ENCODE measurements at regions not wholly inside any gene's neighbourhood (a gene's known extent, or its start where the extent isn't known, plus 50 kb on each side); places are given as distances from the start of the nearest gene placed in this dataset.

- Histone ChIP-seq H3K27ac (no peak overlapping the region), H3K4me1 (no peaks in the 10 kb centered on the region), H3K9me3 (no peaks in the 10 kb centered on the region), H3K27me3 (no peaks in the 10 kb centered on the region), H3K36me3 (no peaks in the 10 kb centered on the region), H3K4me3 (no peak overlapping the region)
- no peak for DNase-seq
- intact Hi-C loops (cut with DNase I) = no loop called here
- no peak for ATAC-seq
- no peak for TF ChIP-seq POLR2A (IDR thresholded peaks at IDR 0.05)
- TF ChIP-seq, protein P1, sequence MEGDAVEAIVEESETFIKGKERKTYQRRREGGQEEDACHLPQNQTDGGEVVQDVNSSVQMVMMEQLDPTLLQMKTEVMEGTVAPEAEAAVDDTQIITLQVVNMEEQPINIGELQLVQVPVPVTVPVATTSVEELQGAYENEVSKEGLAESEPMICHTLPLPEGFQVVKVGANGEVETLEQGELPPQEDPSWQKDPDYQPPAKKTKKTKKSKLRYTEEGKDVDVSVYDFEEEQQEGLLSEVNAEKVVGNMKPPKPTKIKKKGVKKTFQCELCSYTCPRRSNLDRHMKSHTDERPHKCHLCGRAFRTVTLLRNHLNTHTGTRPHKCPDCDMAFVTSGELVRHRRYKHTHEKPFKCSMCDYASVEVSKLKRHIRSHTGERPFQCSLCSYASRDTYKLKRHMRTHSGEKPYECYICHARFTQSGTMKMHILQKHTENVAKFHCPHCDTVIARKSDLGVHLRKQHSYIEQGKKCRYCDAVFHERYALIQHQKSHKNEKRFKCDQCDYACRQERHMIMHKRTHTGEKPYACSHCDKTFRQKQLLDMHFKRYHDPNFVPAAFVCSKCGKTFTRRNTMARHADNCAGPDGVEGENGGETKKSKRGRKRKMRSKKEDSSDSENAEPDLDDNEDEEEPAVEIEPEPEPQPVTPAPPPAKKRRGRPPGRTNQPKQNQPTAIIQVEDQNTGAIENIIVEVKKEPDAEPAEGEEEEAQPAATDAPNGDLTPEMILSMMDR (IDR thresholded peaks at IDR 0.05) = no peak
- 78% methylated on average over 4 of the region's 4 CpGs for WGBS (ENCODE audit: insufficient coverage, low coverage, low lambda C conversion rate, missing lambda C conversion rate)
These were observed 592.5 kb downstream of the PPARGC1A start for GRCh38 chr4:23297327-23297726.

DNA sequence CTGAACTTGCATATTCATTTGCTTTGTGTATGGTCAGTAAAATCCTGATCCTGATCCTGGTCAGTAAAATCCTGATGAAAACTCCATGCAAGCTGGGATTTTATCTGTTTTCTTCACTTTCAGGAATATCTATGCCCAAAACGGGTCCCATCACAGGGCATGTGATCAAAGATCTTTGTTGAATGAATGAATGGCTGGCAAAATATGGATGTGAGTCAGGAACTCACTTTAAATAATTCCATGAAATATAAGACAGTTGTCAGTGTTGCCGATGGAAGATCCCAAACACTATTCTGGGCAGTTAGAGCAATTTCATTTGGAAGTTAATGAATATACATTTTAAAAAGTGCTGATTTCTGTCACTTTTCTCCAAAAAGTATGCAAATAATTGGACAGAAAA, 598.4 kb downstream of the GBA3 start:
- intact Hi-C loops (cut with DNase I) = no loop called here
- Histone ChIP-seq H3K27me3 (no peaks in the 10 kb centered on the region), H3K27ac (no peak overlapping the region), H3K4me1 (no peaks in the 10 kb centered on the region), H3K9me3 (no peaks in the 10 kb centered on the region), H3K4me3 (no peak overlapping the region), H3K36me3 (no peaks in the 10 kb centered on the region)
- TF ChIP-seq, protein P1 (IDR thresholded peaks at IDR 0.05) = no peak
- no peak for TF ChIP-seq POLR2A (IDR thresholded peaks at IDR 0.05)
- 78% methylated on average over 2 of the region's 2 CpGs for WGBS (ENCODE audit: insufficient coverage, low coverage, low lambda C conversion rate, missing lambda C conversion rate)
- ATAC-seq = no peak
- no peak for DNase-seq

GRCh38 chr4:23290656-23291055, 597.9 kb downstream of the GBA3 start:
- H3K27ac ChIP-seq = no peak overlapping the region
- H3K36me3 ChIP-seq = no peaks in the 10 kb centered on the region
- DNase-seq (no peak), ATAC-seq (no peak)
- no peak for TF ChIP-seq POLR2A (IDR thresholded peaks at IDR 0.05)
- TF ChIP-seq, protein P1 (IDR thresholded peaks at IDR 0.05) = no peak
- 42% methylated on average over 3 of the region's 3 CpGs for WGBS (ENCODE audit: insufficient coverage, low coverage, low lambda C conversion rate, missing lambda C conversion rate)
- H3K4me1 ChIP-seq = no peaks in the 10 kb centered on the region
- no peak overlapping the region for H3K4me3 ChIP-seq
- intact Hi-C loops (cut with DNase I) = no loop called here
- no peaks in the 10 kb centered on the region for H3K9me3 ChIP-seq
- no peaks in the 10 kb centered on the region for H3K27me3 ChIP-seq

DNA sequence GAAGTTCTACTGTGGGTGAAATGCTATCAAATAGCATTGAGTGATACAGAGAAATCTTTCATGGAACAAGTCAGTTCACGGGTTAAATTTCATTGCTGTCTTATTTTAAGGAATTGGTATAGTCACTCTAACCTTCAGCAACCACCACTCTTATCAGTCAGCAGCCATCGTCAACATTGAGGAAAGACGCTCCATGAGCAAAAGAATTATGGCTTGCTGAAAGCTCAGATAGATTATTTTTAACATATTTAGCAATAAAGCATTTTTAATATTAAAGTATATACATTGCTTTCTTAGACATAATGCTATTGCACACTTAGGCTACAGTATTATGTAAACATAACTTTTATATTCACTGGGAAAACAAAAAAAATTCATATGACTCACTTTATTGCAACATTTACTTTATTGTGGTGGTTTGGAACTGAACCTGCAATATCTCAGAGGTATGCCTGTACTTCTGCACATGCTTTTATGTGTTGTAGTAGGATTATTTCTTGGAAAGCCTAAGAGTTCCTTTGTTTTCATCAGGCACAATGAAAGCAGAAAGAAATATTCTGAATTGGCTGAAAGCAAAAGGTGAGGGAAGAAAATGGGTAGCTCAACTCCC, 586.7 kb downstream of the GBA3 start:
- intact Hi-C loops (cut with DNase I) = no loop called here
- ATAC-seq = no peak
- TF ChIP-seq POLR2A (IDR thresholded peaks at IDR 0.05) = no peak
- TF ChIP-seq, protein P1 (IDR thresholded peaks at IDR 0.05) = no peak

GRCh38 chr4:23278845-23279244, 586.1 kb downstream of the GBA3 start:
- no peaks in the 10 kb centered on the region for H3K36me3 ChIP-seq
- DNase-seq (no peak), ATAC-seq (no peak)
- H3K27me3 ChIP-seq = no peaks in the 10 kb centered on the region
- no peaks in the 10 kb centered on the region for H3K9me3 ChIP-seq
- TF ChIP-seq, protein P1 (IDR thresholded peaks at IDR 0.05) = no peak
- TF ChIP-seq POLR2A (IDR thresholded peaks at IDR 0.05) = no peak
- H3K27ac ChIP-seq = no peak overlapping the region
- intact Hi-C loops (cut with DNase I) = no loop called here
- H3K4me3 ChIP-seq = no peak overlapping the region
- 73% methylated on average over 2 of the region's 2 CpGs for WGBS (ENCODE audit: insufficient coverage, low coverage, low lambda C conversion rate, missing lambda C conversion rate)
- H3K4me1 ChIP-seq = no peaks in the 10 kb centered on the region

More for the DNA sequence above, 586.7 kb downstream of the GBA3 start:
- no peaks in the 10 kb centered on the region for H3K9me3 ChIP-seq
- no peaks in the 10 kb centered on the region for H3K4me1 ChIP-seq
- 42% methylated on average over 3 of the region's 3 CpGs for WGBS (ENCODE audit: insufficient coverage, low coverage, low lambda C conversion rate, missing lambda C conversion rate)
- H3K27ac ChIP-seq = no peak overlapping the region
- no peak for DNase-seq
- no peaks in the 10 kb centered on the region for H3K27me3 ChIP-seq
- no peak overlapping the region for H3K4me3 ChIP-seq
- H3K36me3 ChIP-seq = no peaks in the 10 kb centered on the region
